HL-60/S4 treated with phorbol 12-myristate 13-acetate at 8.2 ng/mL for 4 days and 3 days (cell line): ENCODE measurements at regions not wholly inside any gene's neighbourhood (a gene's known extent, or its start where the extent isn't known, plus 50 kb on each side); places are given as distances from the start of the nearest gene placed in this dataset.

Experiments
- in situ Hi-C: fragments of 300-500 bp; cut with MboI; formaldehyde crosslinking; loops from 2 replicates; pipeline ENCODE4 v1.15.0; 2022; ENCODE audit warnings: low sequenced_read_pairs

DNA sequence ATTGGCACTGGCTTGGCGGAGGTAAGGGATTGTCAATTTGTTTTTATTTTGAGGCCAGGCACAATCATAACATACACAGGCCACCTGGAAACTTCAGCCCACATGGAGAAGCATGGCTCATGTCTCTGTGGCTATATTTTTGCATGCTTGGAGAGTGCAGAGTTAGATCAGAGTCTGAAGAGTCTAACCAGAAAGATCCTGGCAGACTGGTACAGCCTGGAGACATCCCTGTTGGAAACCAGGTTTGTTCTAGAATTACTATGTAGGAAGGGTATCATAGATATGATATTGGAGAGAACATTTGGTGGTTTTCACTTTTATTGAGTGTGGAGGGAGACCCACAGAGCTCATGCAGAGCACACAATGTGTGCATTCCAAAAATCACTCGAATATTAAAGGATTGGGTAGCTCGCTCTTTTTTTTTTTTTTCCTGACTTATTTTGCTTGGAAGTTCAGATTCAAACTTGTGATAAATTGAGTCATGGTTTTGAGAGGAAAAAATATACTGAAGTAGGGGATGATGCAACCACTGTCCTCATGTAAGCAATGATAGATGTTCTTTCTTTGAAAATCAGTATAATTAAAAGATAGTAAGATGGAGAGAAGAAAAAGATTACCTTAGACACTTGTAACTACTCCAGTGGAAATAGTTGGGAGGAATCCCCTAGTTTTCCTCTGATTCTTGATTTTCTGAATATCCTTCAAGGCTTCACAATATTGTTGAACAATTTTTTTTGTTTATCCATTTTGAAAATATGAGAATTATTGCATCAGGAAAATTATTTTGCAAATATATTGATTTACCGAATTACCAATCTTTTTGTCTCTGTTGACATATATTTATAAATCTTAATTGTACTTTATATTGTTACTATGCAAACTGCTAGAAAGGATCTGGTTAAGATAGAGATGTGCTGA, 185.7 kb upstream of the ZEB2 start:
- in situ Hi-C loops = no loop called here

DNA sequence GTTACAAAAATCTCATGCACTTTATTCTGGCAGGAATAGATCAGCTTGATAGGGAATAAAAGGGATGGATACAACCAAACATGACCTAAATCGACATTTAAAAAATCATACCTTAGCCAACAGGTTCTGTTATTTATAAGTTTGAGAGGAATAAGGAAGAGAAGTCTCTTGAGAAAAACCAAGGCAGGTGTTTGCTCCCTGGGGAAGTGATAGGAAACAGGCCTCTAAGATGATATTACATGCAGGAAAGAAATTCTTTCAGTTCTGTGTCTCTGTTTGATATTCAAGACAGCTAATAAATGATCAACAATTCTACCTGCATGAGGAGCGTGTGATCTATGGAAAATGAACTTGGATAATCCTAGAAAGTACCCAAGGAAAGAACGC, 184.8 kb upstream of the ZEB2 start:
- in situ Hi-C loops = no loop called here

DNA sequence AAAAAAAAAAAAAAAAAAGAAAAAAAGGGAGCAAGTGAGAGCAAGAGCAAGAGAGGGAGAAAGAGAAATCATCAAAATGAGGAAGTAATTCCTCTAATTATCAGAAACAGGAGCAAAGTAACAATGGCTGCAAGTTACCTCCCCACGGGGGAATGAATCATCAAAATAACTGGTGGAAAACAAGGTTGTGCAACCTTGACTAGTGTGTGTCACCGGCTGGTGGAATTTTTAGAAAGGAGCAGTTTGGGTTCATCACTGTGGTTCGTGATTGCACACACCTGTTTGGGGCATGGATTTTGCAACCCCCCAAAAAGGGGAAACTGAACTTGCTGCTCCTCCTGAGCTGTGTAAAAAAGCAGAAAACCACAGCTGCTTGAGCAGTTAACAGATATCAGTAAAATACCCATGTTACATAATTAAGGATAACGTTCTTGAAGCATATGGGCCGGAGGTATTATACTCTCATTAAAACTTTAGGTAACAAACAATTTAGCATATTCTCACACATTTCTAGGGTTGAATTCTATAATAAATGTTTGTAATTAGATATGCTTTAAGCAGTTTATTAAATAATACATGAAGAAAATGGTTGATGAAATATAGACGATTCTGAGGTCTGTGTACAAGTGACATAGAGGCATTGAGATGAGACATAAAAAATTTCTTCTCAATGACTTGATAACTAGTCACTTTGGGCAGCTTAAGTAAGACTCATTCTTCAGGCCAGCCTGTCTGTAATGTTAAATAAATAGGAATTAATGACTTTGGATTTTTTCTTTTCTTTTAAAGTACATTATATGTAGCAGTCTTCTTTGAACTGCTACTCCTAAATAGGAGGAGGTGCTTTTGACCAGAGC, 184.2 kb upstream of the ZEB2 start:
- in situ Hi-C loops = no loop called here

DNA sequence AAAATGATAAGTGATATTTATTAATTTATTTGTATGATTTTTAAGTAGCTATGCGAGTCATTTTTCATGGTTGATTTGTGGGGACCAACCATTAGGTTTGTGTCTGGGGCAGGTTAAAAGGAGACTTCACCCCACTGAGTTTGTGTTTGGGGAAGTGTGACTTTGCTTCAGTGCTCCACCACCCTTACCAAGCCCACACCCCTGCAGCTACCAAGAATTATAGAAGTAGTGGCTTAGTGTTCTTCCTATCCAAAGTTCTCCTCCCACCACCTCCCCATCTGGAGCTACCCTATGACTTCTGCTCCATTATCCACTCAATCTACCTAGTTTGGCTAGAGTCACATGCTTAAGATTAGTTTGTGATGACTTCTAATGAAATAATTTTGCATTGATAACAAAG, 182.1 kb upstream of the ZEB2 start:
- in situ Hi-C loops = no loop called here

DNA sequence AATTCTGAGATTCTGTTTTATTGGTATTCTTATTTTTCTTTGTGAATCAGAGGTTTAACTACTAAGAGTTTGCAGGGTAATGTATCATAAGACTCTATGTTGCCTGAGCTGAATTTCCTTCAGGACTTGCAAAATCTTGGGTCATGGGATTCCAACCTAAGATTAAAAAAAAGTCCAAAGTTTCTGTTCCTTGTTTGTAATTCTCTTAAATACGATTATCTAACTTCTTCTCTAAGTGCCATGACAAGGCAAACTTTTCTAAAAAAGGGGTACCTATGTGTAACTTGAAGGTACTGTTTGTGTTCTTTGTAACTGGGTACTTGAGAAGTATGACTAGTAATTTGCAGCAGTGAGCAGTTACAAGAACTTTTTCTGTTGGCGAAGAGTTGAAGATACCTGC, 181.3 kb upstream of the ZEB2 start:
- in situ Hi-C loops = no loop called here

DNA sequence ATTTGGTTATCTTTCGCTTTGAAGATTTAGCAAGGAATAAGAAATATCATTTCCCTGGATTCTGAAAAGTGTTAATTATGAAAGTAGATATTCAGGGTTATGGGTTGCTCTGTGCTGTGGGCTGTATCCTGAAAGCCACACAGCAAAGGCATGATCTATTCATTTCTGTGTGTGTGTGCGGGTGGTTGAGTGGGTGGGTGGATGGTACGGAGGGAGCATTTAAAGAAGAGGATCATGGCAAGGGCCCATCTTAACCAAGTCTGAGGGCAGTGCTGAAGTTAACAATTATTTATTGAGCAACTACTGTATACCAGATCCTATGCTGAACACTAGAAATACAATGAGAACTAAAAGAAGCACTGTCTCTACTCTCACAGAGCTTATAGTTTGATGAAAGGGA, 178.2 kb upstream of the ZEB2 start:
- in situ Hi-C loops = loop anchor here (25.0 kb wide), 1 partner anchor 186 kb away; the partner anchor contains the start of gene ZEB2

DNA sequence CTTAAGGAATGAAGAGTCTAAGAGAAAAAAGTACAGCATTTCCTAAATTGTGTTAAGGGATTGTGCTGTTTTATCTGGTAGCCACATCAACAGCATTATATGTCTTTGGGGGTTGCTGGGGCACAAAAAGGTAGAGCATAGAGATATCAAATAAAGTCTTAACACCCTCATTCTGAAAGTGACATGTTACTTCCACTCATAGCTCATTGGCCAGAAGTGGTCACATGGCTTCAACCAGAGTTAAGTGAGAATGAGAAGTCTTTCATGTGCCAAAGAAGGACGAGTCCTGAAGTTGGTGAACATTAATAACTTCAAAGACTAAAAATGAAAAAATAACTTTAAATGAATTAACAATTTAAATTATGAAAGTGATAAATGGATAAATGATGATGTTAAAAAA, 175.7 kb upstream of the ZEB2 start:
- in situ Hi-C loops = loop anchor here (25.0 kb wide), 1 partner anchor 183 kb away; the partner anchor contains the start of gene ZEB2

DNA sequence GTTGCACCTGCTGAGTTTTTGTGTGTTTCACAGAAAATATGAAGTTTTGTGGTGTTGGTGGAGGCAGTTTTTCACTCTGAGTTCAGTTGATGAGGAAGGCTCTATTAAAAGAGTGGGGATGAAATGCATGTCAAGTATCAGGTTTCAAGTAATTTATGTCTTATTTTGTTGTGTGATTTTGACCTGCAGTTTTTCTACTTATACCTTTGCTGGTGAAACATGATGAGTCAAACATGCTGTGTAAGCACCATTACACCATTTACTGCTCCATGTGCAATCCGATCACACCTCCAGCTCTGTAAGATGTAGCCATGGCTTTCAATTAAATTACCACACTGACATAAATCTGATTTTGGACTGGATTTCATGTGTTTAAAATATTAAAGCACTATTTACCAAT, 174.5 kb upstream of the ZEB2 start:
- in situ Hi-C loops = loop anchor here (25.0 kb wide), 1 partner anchor 182 kb away; the partner anchor contains the start of gene ZEB2

DNA sequence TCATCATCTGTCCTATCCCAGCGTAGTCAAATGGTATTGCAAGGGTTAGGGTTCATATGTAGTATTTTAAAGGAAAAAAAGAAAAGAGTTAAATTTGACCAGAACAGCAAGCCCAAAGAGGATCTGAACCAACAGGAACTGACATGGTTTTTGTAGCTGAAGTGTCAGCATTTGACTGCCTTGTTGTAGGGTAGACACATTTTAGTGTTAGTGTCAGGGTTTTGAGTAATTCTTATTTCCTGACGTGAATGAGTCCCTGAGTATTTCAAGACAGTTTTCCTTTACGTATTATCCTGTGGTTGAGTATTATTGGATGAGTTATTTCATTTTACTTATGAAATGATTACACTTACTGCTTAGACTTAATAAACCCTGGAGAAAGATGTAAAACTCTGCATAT, 173.3 kb upstream of the ZEB2 start:
- in situ Hi-C loops = loop anchor here (25.0 kb wide), 1 partner anchor 181 kb away; the partner anchor contains the start of gene ZEB2

DNA sequence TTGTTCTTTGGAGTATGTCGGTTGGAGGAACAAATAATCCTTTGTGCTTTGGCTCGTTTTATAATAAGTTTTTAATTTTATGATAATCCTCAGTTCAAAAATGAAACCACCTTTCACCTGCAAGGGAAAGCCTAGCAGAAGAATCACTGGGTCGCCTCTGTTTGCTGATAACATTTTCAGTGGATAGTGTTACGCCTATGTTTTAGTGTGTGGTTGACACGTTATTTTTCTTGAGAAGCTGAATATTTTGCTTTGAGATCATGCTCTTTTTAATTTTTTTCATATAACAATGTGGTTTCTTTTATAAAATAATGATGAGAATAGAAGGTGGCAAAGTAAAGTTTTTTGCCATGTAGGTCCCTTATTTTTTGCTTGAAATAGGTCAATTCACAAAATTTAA, 172.7 kb upstream of the ZEB2 start:
- in situ Hi-C loops = loop anchor here (25.0 kb wide), 1 partner anchor 180 kb away; the partner anchor contains the start of gene ZEB2

DNA sequence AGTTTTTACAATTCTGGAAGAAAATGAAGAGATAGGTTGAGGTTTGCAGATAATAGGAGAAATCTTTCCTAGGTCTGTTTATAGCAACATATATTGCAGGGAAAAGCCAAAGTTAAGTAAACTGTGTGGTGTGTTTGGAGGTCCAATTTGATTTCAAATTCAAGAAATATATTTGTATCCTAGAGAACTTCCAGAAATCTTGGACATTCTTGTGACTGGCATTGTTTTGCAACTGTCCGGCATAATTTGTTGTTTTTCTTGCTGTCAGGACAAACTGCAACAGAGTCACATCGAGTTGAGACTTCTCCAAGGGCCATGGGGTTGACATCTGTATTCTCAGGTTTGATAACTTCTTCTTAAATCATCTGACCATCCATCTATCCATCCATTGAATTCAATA, 170.9 kb upstream of the ZEB2 start:
- in situ Hi-C loops = loop anchor here (25.0 kb wide), 1 partner anchor 178 kb away; the partner anchor contains the start of gene ZEB2

DNA sequence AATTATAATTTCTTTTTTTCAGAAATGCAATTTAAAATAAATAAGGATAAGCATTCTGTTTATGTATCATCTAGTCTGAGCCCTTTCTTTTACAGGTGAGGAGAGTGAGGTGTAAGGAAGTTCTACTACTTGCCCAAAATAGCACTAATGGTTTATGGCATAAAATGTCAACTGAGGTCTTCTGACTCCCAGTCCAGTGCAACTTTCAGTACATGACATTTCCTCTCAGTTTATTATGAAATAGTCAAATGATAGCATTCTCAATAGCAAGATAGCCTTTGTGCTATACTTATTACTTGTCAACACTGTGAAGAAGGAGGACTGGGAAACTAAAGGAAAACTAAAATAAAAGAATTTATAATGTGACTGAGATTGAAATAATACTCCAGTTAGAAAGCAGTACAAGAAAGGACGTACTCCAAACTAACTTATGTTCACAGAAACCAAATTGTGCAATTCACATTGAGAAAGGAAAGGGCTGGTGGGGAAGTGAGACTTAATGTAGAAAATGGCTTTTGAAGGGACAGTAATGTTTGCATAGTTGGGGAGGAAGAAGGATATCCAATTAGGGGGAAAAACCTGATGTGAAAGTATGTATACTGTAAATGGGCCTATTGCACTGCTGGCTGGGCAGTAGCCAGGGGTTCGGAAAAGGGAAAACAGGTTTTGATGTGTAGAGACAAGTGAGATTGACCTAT, 166.7 kb upstream of the ZEB2 start:
- in situ Hi-C loops = loop anchor here (25.0 kb wide), 1 partner anchor 174 kb away; the partner anchor contains the start of gene ZEB2

DNA sequence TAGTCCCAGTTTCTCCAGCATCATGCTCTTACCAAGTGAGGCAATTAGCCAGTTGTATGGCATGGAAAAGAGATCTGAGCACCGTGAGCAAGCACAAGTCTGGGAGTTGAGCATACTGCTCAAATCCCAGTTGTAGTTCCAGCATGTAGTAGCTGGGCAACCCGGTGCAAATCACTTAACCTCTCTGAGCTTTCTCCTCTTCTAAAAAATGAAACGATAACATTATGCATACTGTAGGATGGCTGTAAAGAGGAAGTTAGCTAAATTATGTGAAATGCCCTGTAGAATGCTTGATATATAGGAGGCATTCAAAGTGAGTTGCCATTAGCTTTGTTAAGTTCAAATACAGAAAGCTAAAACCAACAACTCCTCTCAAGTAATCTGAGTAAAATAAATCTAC, 164.0 kb upstream of the ZEB2 start:
- in situ Hi-C loops = loop anchor here (25.0 kb wide), 1 partner anchor 172 kb away; the partner anchor contains the start of gene ZEB2

DNA sequence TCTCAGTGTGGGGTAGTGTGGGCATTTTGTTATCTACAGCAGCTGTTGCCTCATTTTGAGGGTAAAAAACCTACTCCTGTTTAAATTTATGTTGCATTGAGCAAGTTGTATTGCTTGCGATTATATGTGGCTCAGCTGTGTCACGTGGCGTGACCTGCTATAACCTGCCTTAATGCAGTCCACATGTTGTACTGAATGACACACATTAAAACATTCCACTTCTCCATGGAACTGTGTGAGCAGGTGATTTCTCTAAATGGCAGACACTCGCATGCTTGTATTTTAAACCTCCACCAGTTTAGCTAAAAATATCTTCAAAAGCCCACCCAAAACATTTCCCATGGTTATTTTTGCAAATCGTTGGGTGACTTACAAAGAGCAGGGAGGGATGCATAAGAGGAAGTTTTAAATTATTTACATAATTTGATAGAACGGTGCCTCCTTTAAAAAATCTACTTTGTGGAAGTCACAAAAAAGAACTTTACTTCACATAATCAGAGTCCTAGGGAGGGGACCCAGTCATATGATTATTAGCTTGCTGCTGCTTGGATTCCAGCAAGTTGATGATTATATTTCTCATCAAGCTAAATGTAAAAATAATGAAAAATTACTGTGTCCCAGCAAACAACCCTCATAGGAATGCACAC, 163.3 kb upstream of the ZEB2 start:
- in situ Hi-C loops = loop anchor here (25.0 kb wide), 1 partner anchor 171 kb away; the partner anchor contains the start of gene ZEB2

DNA sequence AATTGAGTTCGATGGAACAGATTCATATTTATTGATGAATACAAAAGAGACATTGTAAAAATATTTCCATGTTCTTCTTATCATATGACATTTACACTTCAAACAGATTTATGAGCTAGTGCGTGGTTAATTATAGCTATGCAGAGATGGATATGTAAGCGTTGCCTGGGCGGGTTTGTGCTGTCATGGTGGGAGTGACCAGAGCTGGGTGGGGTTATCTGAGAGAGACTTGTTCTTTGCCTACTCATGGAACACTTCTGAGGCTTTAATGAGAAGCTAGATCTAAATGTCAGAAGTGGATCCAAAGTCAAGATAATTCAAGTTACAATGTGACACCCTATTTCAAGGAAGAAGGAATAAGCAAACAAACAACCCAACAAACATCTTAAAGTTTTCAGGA, 162.3 kb upstream of the ZEB2 start:
- in situ Hi-C loops = loop anchor here (25.0 kb wide), 1 partner anchor 170 kb away; the partner anchor contains the start of gene ZEB2

DNA sequence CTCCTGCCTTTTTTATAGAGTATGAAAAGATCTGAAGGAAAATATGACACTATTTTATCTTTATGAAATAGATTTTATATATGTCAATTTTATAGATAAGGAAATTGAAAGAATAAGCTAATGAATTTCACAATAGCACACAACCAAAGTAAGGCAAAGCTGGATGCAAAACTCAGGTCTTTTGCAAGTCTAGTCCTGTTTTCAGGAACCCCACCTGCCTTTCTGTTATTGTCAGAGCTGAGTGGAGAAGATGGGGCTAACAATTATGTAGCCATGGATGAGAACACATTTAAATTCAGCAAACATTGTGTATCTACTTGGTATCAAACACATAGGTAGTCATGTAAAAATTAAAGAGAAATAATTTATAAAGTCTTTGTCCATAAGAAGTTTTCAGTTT, 161.5 kb upstream of the ZEB2 start:
- in situ Hi-C loops = loop anchor here (25.0 kb wide), 1 partner anchor 169 kb away; the partner anchor contains the start of gene ZEB2

DNA sequence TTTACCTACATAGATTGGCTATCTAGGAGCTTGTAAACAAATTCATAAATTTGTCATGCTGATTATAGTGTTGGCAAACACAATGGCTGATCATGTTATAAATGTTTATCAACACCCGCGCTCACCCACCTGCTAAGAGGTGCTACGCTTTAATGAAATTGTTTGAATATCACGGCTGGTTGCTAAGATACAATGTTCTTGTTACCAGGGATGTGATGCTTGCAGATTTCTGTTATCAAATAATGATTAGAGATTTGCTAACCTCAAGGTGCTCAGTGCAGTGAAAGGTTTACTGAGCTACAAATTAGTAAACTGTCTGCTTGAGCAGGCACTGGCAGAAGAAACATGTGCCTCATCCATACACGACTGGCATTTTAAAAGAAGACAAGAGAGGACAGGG, 160.0 kb upstream of the ZEB2 start:
- in situ Hi-C loops = loop anchor here (25.0 kb wide), 1 partner anchor 168 kb away; the partner anchor contains the start of gene ZEB2

DNA sequence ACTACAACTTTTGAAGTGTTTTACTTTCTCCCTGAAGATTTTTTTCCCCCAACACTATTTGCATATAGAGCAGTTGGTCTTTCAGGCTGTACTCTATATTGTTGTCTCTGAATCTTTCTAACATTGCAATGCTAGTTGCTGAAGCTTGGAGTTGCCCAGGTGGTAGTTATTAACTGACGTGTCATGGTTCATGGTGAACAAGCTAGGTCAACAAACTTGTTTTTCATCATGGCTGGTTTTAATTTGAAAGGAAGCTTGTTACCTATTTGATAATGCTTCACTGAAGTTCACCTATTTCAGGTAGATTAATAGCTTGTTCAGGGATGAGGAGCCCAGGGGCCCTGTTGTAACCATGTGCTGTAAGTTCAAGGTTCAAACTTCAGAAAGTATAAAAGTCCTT, 158.8 kb upstream of the ZEB2 start:
- in situ Hi-C loops = loop anchor here (25.0 kb wide), 1 partner anchor 166 kb away; the partner anchor contains the start of gene ZEB2

DNA sequence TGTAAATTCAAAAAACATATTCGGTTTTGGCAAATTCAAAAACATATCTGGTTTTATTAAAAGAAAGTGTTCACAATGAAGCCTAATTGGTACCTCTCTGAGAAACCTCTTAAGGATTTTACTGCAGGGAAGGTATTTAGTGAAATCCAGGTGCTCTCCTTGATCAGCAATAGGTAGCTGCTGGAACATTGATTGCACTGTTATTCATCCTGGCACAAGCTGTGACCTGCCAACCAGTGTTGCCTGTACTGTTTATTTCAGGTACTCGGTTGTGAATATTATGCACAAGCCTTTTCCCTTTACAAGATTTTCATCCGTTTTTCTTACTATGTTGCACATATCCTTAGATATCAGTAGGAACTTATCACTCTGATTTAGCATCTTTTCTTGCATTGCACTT, 155.8 kb upstream of the ZEB2 start:
- in situ Hi-C loops = loop anchor here (25.0 kb wide), 1 partner anchor 163 kb away; the partner anchor contains the start of gene ZEB2

DNA sequence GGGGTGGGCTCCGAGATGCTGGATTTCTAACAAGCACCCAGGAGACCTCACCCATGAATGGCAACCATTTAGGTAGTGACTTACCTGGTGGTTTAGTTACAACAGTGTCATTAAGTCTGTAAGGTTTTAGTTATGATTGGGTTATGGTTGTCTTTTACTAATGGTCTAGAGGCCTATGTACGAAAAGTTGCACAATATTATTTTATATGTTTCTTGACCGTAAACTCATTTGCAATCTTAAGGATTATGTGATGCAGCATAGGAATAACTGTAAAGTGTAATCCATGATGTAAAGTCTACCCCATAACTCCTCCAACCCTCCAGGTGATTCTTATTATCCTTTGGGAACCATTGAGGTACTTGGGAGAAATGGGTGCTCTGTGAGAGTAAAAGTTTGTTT, 155.4 kb upstream of the ZEB2 start:
- in situ Hi-C loops = loop anchor here (25.0 kb wide), 1 partner anchor 163 kb away; the partner anchor contains the start of gene ZEB2
